ENCODE measurements at regions not wholly inside any gene's neighbourhood (a gene's known extent, or its start where the extent isn't known, plus 50 kb on each side); places are given as distances from the start of the nearest gene placed in this dataset.
"Not testable (repeated sequence)": the region's sequence is repeated elsewhere in the genome, so short reads cannot be mapped to it uniquely, and the experiment has no call there.

- DNase-seq, result no peak
Observed at GRCh38 chr3:147471741-147472140, 62.6 kb downstream of the ZIC1 start.

GRCh38 chr3:147472846-147473245 is 63.7 kb downstream of the ZIC1 start:
- no peak for DNase-seq

- no peak for DNase-seq
Observed at GRCh38 chr3:147483145-147483544, 74.0 kb downstream of the ZIC1 start.

- no peak for DNase-seq
Observed at GRCh38 chr3:147483578-147483977, 74.4 kb downstream of the ZIC1 start.

GRCh38 chr3:147493065-147493464 is 83.9 kb downstream of the ZIC1 start:
- no peak for DNase-seq

- DNase-seq, result no peak
Observed at GRCh38 chr3:147493666-147494065, 84.5 kb downstream of the ZIC1 start.

- DNase-seq, result peak; percentile 41
Observed at GRCh38 chr3:147497286-147497685, 88.1 kb downstream of the ZIC1 start.

- no peak for DNase-seq
Observed at GRCh38 chr3:147507638-147508286, 98.6 kb downstream of the ZIC1 start.

GRCh38 chr3:147509448-147509847 is 100.3 kb downstream of the ZIC1 start:
- peak; percentile 21 for DNase-seq

GRCh38 chr3:147513785-147514184 is 104.6 kb downstream of the ZIC1 start:
- DNase-seq, result no peak

GRCh38 chr3:147514366-147515160 is 105.4 kb downstream of the ZIC1 start:
- no peak for DNase-seq

GRCh38 chr3:147518465-147518864 is 109.3 kb downstream of the ZIC1 start:
- DNase-seq, result no peak

GRCh38 chr3:147521646-147522045 is 112.5 kb downstream of the ZIC1 start:
- DNase-seq, result no peak

- not testable (repeated sequence) for DNase-seq
Observed at GRCh38 chr3:147522780-147523179, 113.6 kb downstream of the ZIC1 start.

GRCh38 chr3:147529551-147529950 is 120.4 kb downstream of the ZIC1 start:
- no peak for DNase-seq

- no peak for DNase-seq
Observed at GRCh38 chr3:147538034-147538433, 128.9 kb downstream of the ZIC1 start.

- DNase-seq, result no peak
Observed at GRCh38 chr3:147540921-147541320, 131.8 kb downstream of the ZIC1 start.

GRCh38 chr3:147544290-147544689 is 135.1 kb downstream of the ZIC1 start:
- no peak for DNase-seq

GRCh38 chr3:147551491-147551890 is 142.3 kb downstream of the ZIC1 start:
- no peak for DNase-seq

GRCh38 chr3:147554332-147554731 is 145.2 kb downstream of the ZIC1 start:
- DNase-seq, result no peak

- no peak for DNase-seq
Observed at GRCh38 chr3:147572970-147573340, 163.8 kb downstream of the ZIC1 start.

GRCh38 chr3:147574621-147575020 is 165.5 kb downstream of the ZIC1 start:
- DNase-seq, result peak; percentile 35

GRCh38 chr3:147575391-147575790 is 166.2 kb downstream of the ZIC1 start:
- no peak for DNase-seq

GRCh38 chr3:147582642-147583041 is 173.5 kb downstream of the ZIC1 start:
- no peak for DNase-seq

- DNase-seq, result no peak
Observed at GRCh38 chr3:147589016-147589415, 179.9 kb downstream of the ZIC1 start.
